ENCODE measurements at regions not wholly inside any gene's neighbourhood (a gene's known extent, or its start where the extent isn't known, plus 50 kb on each side); places are given as distances from the start of the nearest gene placed in this dataset.

- intact Hi-C loops (cut with DNase I; ENCODE audit: low total_unique reads) = no loop called here
- no peaks in the 10 kb centered on the region for H3K36me3 ChIP-seq
- H3K4me1 ChIP-seq = peaks cover 0 to 6% (median 0%) of the 10 kb centered on the region in 4 donors
- no peaks in the 10 kb centered on the region for H3K9me3 ChIP-seq
- DNase-seq = no peak
- no peak overlapping the region for H3K4me3 ChIP-seq
- H3K27ac ChIP-seq = no peak overlapping the region
- peaks cover 0 to 14% of the 10 kb centered on the region in 2 donors for H3K27me3 ChIP-seq
- no peak for TF ChIP-seq CTCF (IDR thresholded peaks at IDR 0.05)
Measured at GRCh38 chr11:129740125-129740719, 75.4 kb upstream of the TMEM45B start.

GRCh38 chr11:129743112-129743815 is 72.4 kb upstream of the TMEM45B start:
- H3K4me3 ChIP-seq = no peak overlapping the region
- intact Hi-C loops (cut with DNase I; ENCODE audit: low total_unique reads) = no loop called here

GRCh38 chr11:129747071-129747470 is 68.6 kb upstream of the TMEM45B start:
- TF ChIP-seq CTCF (IDR thresholded peaks at IDR 0.05) = no peak
- Histone ChIP-seq H3K27me3 (peaks cover 0 to 25% of the 10 kb centered on the region in 2 donors), H3K4me3 (no peak overlapping the region), H3K9me3 (no peaks in the 10 kb centered on the region), H3K4me1 (peaks cover 0 to 15% (median 8%) of the 10 kb centered on the region in 4 donors), H3K27ac (no peak overlapping the region), H3K36me3 (no peaks in the 10 kb centered on the region)
- no peak for DNase-seq
- intact Hi-C loops (cut with DNase I; ENCODE audit: low total_unique reads) = no loop called here

More at GRCh38 chr11:129743112-129743815, 72.4 kb upstream of the TMEM45B start:
- H3K27me3 ChIP-seq = peaks cover 0 to 16% of the 10 kb centered on the region in 2 donors
- no peak for TF ChIP-seq CTCF (IDR thresholded peaks at IDR 0.05)
- no peak for DNase-seq
- H3K4me1 ChIP-seq = peaks cover 0 to 6% (median 0%) of the 10 kb centered on the region in 4 donors
- no peak overlapping the region for H3K27ac ChIP-seq
- no peaks in the 10 kb centered on the region for H3K9me3 ChIP-seq
- H3K36me3 ChIP-seq = no peaks in the 10 kb centered on the region

GRCh38 chr11:129749141-129749540 is 66.5 kb upstream of the TMEM45B start:
- Histone ChIP-seq H3K9me3 (no peaks in the 10 kb centered on the region), H3K4me1 (peaks cover 0 to 10% (median 7%) of the 10 kb centered on the region in 4 donors), H3K36me3 (no peaks in the 10 kb centered on the region), H3K27ac (no peak overlapping the region), H3K4me3 (no peak overlapping the region), H3K27me3 (peaks cover 0 to 18% of the 10 kb centered on the region in 2 donors)
- no peak for TF ChIP-seq CTCF (IDR thresholded peaks at IDR 0.05)
- no peak for DNase-seq
- intact Hi-C loops (cut with DNase I; ENCODE audit: low total_unique reads) = no loop called here

GRCh38 chr11:129750343-129751292 is 65.0 kb upstream of the TMEM45B start:
- peak; percentile 26 to 75 for DNase-seq
- peaks cover 0 to 10% (median 7%) of the 10 kb centered on the region in 4 donors for H3K4me1 ChIP-seq
- peaks cover 0 to 4% (median 0%) of the 10 kb centered on the region in 3 donors for H3K9me3 ChIP-seq
- peak; percentile 99 for TF ChIP-seq CTCF (IDR thresholded peaks at IDR 0.05)
- intact Hi-C loops (cut with DNase I; ENCODE audit: low total_unique reads) = no loop called here
- H3K36me3 ChIP-seq = no peaks in the 10 kb centered on the region
- no peak overlapping the region for H3K27ac ChIP-seq
- H3K27me3 ChIP-seq = peaks cover 0 to 17% of the 10 kb centered on the region in 2 donors
- peak overlapping the region; percentile 21 to 41 for H3K4me3 ChIP-seq

Measured in tibial artery (tissue), 4 donors.